ENCODE measurements at regions not wholly inside any gene's neighbourhood (a gene's known extent, or its start where the extent isn't known, plus 50 kb on each side); places are given as distances from the start of the nearest gene placed in this dataset.

DNA sequence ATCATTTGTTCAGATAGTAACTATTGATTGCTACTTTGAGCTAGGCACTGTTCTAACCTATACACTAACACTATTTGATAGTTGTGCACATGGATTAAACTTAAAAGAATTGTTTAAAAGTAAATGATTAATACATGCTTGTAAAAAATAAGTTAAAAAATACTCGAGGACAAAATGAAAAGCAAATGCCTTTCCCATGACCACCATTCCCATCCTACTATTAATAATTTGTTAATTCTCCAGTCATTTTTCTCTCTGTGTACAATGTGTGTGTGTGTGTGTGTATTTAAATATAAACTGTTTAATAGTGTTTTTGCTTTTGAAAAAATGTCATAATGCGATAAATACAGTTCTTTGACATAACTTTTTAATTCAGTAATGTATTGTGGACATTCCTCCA is 78.7 kb upstream of the KCNMB2 start:
- Histone ChIP-seq H3K9me3 (no peaks in the 10 kb centered on the region), H3K36me3 (ENCODE audit: control insufficient read depth, insufficient read depth, low read length) (no peaks in the 10 kb centered on the region), H3K4me3 (ENCODE audit: low read depth, low read length) (no peak overlapping the region), H3K4me1 (no peaks in the 10 kb centered on the region), H3K27me3 (replicated peaks; ENCODE audit: control insufficient read depth, insufficient read depth, low read length) (no peaks in the 10 kb centered on the region)
- H3K27ac Mint-ChIP-seq (ENCODE audit: unreplicated experiment) = no peak overlapping the region
- H3K27me3 Mint-ChIP-seq (ENCODE audit: insufficient read depth, unreplicated experiment) = no peaks in the 10 kb centered on the region
- no peak for DNase-seq
- TF ChIP-seq, protein P1, sequence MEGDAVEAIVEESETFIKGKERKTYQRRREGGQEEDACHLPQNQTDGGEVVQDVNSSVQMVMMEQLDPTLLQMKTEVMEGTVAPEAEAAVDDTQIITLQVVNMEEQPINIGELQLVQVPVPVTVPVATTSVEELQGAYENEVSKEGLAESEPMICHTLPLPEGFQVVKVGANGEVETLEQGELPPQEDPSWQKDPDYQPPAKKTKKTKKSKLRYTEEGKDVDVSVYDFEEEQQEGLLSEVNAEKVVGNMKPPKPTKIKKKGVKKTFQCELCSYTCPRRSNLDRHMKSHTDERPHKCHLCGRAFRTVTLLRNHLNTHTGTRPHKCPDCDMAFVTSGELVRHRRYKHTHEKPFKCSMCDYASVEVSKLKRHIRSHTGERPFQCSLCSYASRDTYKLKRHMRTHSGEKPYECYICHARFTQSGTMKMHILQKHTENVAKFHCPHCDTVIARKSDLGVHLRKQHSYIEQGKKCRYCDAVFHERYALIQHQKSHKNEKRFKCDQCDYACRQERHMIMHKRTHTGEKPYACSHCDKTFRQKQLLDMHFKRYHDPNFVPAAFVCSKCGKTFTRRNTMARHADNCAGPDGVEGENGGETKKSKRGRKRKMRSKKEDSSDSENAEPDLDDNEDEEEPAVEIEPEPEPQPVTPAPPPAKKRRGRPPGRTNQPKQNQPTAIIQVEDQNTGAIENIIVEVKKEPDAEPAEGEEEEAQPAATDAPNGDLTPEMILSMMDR (IDR thresholded peaks at IDR 0.05; ENCODE audit: insufficient read depth in 1 of 2, low read depth in 1 of 2, low read length in 1 of 2, severe bottlenecking in 1 of 2, unreplicated experiment in 1 of 2) = no peak
- intact Hi-C loops (cut with micrococcal nuclease; ENCODE audit: unreplicated experiment) = no loop called here
- H3K4me1 Mint-ChIP-seq (ENCODE audit: low read depth, unreplicated experiment) = peaks cover 9% of the 10 kb centered on the region
- no peaks in the 10 kb centered on the region for H3K36me3 Mint-ChIP-seq (ENCODE audit: insufficient read depth, unreplicated experiment)
- no peaks in the 10 kb centered on the region for H3K9me3 Mint-ChIP-seq (ENCODE audit: unreplicated experiment)
- no TSS peak for BruUV-seq (replicated peaks)
- ChIA-PET CTCF (no interaction called here), POLR2A (no interaction called here)
- no peak overlapping the region for H3K4me3 Mint-ChIP-seq (ENCODE audit: unreplicated experiment)

DNA sequence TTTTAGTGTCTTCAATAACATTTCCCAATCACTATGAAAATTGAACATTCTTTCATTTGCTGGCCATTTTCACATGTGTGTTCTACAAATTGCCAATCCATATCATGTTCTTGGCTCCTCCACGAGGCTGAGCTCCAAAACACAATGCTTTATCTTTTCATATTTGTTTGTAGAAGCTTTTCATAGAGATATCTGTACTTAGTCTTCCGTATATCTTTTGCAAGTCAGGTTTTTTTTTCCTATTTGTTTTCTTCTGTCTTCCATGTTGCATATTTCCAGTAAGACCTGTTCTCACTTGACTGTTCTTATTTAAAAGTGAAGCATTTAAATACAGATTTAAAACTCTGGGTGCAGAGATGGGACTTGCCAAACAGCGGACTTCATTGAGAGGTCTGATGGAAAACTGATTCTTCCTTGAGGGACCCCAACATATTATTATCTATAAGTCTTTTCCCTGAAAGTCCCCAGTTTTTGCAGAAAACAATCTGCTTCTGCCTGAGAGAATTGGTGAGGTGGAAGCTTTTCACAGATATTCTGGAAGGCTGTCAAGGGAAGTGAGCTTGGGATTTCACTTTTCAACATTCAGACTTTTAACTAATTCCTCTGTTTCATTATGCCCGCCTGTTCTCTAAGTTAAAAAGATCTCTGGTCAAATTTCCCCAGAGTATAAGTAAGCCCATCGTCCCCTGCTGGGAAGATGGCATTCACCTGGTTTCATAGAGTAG is 77.8 kb upstream of the KCNMB2 start:
- intact Hi-C loops (cut with micrococcal nuclease; ENCODE audit: unreplicated experiment) = no loop called here
- ChIA-PET CTCF (no interaction called here), POLR2A (no interaction called here)
- no peaks in the 10 kb centered on the region for H3K36me3 ChIP-seq (ENCODE audit: control insufficient read depth, insufficient read depth, low read length)
- no peaks in the 10 kb centered on the region for H3K9me3 ChIP-seq
- H3K27ac Mint-ChIP-seq (ENCODE audit: unreplicated experiment) = no peak overlapping the region
- no peaks in the 10 kb centered on the region for H3K27me3 Mint-ChIP-seq (ENCODE audit: insufficient read depth, unreplicated experiment)
- TF ChIP-seq, protein P1 (IDR thresholded peaks at IDR 0.05; ENCODE audit: insufficient read depth in 1 of 2, low read depth in 1 of 2, low read length in 1 of 2, severe bottlenecking in 1 of 2, unreplicated experiment in 1 of 2) = no peak
- H3K9me3 Mint-ChIP-seq (ENCODE audit: unreplicated experiment) = no peaks in the 10 kb centered on the region
- H3K4me1 ChIP-seq = no peaks in the 10 kb centered on the region
- H3K36me3 Mint-ChIP-seq (ENCODE audit: insufficient read depth, unreplicated experiment) = no peaks in the 10 kb centered on the region
- no peaks in the 10 kb centered on the region for H3K27me3 ChIP-seq (replicated peaks; ENCODE audit: control insufficient read depth, insufficient read depth, low read length)
- no peak for DNase-seq
- no peak overlapping the region for H3K4me3 ChIP-seq (ENCODE audit: low read depth, low read length)
- no peak overlapping the region for H3K4me3 Mint-ChIP-seq (ENCODE audit: unreplicated experiment)
- H3K4me1 Mint-ChIP-seq (ENCODE audit: low read depth, unreplicated experiment) = peaks cover 9% of the 10 kb centered on the region
- no TSS peak for BruUV-seq (replicated peaks)

DNA sequence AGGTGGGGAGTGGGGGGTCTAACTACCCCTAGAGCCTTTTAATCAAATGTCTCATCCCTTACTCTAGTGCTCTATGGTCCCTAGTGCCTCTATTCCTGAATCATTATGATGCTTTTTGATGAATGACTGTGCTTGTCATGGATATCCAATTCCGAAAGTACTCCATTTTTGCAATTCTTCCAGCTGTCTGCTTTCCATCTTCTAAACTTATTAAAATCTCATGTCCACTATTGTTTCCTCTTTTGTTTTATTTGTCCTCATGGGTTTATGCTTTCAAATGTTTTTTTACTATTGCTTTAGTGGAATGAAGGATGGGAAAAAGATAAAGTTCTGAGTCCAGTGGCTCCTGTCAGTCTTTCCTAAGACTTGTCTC is 77.2 kb upstream of the KCNMB2 start:
- no peaks in the 10 kb centered on the region for H3K9me3 ChIP-seq
- Mint-ChIP-seq H3K27me3 (ENCODE audit: insufficient read depth, unreplicated experiment) (no peaks in the 10 kb centered on the region), H3K36me3 (ENCODE audit: insufficient read depth, unreplicated experiment) (no peaks in the 10 kb centered on the region), H3K4me1 (ENCODE audit: low read depth, unreplicated experiment) (peaks cover 9% of the 10 kb centered on the region), H3K4me3 (ENCODE audit: unreplicated experiment) (no peak overlapping the region), H3K27ac (ENCODE audit: unreplicated experiment) (no peak overlapping the region), H3K9me3 (ENCODE audit: unreplicated experiment) (no peaks in the 10 kb centered on the region)
- POLR2A ChIA-PET = no interaction called here
- H3K4me1 ChIP-seq = no peaks in the 10 kb centered on the region
- DNase-seq = no peak
- BruUV-seq (replicated peaks) = no TSS peak
- intact Hi-C loops (cut with micrococcal nuclease; ENCODE audit: unreplicated experiment) = no loop called here
- no peak overlapping the region for H3K4me3 ChIP-seq (ENCODE audit: low read depth, low read length)
- CTCF ChIA-PET = no interaction called here
- no peaks in the 10 kb centered on the region for H3K36me3 ChIP-seq (ENCODE audit: control insufficient read depth, insufficient read depth, low read length)
- TF ChIP-seq, protein P1 (IDR thresholded peaks at IDR 0.05; ENCODE audit: insufficient read depth in 1 of 2, low read depth in 1 of 2, low read length in 1 of 2, severe bottlenecking in 1 of 2, unreplicated experiment in 1 of 2) = no peak
- H3K27me3 ChIP-seq (replicated peaks; ENCODE audit: control insufficient read depth, insufficient read depth, low read length) = no peaks in the 10 kb centered on the region

All from Caco-2 (cell line).